Cardiac fibroblast (primary cell): ENCODE measurements at regions not wholly inside any gene's neighbourhood (a gene's known extent, or its start where the extent isn't known, plus 50 kb on each side); places are given as distances from the start of the nearest gene placed in this dataset.
A peak's percentile ranks its signal among the peaks of the same experiment; 100 is the strongest.

Experiments used
- DNase-seq, 2 donors: peaks; one replicate each; pipeline versions ENCODE4 v3.0.0 to v3.0.0-alpha.2; 2010; ENCODE audit warnings: low read depth in 2 of 2
- H3K4me3 ChIP-seq, 2 donors: replicated peaks in 1 of 2; 1 replicate in 1 of 2; 2 replicates in 1 of 2; pipeline ENCODE4 v1.5.1; 2011; ENCODE audit warnings: low read depth in 2 of 2, low read length in 2 of 2, mild to moderate bottlenecking in 2 of 2, moderate library complexity in 1 of 2
- TF ChIP-seq, protein P1 (sequence below): IDR thresholded peaks from one replicate; pipeline ENCODE4 v1.5.1; 2011; ENCODE audit warnings: low read depth, mild to moderate bottlenecking, low read length, inconsistent platforms

DNA sequence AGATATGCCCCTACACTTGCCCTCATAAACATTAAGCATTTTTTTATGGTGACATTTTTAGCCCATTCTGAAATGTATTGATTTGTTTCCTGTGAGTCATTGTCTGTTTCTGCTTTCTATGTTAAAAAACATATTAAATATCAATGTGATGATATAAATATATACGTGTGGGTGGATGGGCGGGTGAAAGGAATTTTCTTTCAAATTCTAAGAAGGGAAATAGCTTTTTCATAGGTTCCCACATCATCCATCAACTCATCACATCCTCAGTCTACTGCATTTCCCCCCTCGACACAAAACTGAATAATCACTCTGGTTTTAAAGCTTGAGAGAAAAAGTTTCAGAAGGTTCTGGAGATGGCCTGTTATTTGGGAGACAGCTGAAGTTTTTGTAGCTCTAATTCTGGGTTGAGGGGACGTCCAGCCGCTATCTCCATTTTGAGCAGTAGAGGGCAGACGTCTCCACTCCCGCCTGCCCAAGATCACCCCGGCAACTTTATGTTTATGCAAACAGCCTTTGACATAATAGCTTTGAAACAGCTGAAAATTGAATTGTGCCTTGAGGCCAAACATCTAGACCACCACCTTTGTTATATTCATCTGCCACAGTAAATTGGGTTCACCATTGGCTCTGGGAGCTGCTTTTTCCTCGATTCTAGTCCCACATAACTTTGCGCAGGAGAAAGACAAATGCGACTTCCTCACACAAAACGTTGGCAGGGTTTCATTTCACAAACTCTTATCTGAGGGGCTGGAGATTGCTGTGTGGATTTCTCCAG, 216.2 kb upstream of the CLINT1 start:
- peak overlapping the region in 1 of 2 donors; percentile 41 for H3K4me3 ChIP-seq
- TF ChIP-seq, protein P1, sequence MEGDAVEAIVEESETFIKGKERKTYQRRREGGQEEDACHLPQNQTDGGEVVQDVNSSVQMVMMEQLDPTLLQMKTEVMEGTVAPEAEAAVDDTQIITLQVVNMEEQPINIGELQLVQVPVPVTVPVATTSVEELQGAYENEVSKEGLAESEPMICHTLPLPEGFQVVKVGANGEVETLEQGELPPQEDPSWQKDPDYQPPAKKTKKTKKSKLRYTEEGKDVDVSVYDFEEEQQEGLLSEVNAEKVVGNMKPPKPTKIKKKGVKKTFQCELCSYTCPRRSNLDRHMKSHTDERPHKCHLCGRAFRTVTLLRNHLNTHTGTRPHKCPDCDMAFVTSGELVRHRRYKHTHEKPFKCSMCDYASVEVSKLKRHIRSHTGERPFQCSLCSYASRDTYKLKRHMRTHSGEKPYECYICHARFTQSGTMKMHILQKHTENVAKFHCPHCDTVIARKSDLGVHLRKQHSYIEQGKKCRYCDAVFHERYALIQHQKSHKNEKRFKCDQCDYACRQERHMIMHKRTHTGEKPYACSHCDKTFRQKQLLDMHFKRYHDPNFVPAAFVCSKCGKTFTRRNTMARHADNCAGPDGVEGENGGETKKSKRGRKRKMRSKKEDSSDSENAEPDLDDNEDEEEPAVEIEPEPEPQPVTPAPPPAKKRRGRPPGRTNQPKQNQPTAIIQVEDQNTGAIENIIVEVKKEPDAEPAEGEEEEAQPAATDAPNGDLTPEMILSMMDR = peak; percentile 88
- DNase-seq = peak; percentile 77 to 84

DNA sequence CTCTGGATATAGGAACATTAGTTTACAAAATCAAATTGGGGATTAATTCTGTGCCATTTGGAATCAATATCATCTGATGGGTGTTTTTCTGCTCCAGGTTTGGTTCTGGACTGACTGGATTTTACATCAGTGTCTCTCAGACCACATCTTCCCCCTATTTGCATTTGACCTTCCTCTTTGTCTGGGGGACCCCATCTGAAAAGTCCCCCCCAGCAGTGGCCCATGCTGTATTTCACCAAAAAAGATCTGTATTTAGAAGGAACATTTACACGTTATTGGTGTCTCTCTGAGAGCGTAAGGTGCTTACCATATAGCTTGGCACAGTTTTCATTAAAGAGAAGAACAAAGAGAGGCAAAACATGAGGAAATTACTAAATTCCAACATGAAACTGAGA, 215.6 kb upstream of the CLINT1 start:
- TF ChIP-seq, protein P1 = no peak
- H3K4me3 ChIP-seq = no peak overlapping the region
- DNase-seq = no peak

DNA sequence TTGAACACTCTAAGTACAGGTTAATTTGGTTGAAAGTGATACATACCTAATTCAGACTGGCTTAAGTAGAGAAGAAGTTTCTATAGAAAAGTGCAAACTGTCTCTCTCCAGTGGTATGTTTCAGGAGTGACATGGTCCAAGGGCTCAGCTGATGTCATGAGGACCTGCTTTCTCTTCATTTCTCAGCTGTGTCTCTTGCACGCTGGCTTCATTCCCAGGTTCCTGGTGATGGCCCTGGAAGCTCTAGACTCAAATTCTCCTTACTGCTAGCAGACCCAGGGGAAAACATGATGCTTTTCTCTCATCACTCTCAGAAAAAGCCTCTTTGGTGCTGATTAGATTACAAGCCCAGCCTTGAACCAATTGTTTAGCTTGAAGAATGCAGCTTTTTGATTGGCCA, 211.9 kb upstream of the CLINT1 start:
- no peak overlapping the region for H3K4me3 ChIP-seq
- TF ChIP-seq, protein P1 = no peak
- no peak for DNase-seq

DNA sequence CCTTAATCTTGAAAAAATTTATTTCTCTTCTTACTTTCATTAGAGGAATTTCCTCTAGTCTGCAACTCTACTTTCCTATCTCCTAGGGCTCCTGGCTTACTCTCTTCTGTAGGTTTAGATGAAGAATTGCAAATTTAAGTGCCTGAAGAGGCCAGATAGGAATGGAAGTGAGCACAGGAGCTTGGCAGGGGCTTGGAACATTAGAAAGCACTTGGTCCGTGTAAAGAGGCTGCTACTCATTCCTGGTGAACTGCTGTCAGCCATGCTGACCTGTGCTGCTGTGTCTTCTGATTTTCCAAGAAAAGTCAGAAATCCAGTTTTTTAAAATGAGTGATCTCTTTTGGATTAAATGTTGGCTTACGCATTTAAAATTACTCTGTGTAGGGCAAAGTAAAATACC, 210.9 kb upstream of the CLINT1 start:
- TF ChIP-seq, protein P1 = no peak
- H3K4me3 ChIP-seq = no peak overlapping the region

DNA sequence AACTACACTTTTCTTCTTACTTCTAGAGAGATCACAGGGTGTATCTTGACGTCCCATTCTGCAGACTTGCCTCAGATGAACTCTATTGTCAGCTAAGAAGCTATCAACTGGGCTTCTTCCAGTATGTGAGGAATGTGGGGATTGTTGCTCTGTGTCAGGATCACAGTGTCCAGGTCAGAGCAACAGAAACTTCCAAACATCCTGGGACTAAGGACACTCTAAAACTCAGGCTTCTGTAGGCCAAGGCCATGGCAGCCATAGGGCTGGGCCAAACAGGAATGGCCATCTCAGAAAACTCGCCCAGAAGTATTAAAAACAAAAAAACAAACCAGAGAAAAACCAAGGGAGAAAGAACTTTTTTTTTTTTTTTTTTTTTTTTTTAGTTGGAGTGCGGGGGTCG, 210.0 kb upstream of the CLINT1 start:
- TF ChIP-seq, protein P1 = no peak
- no peak for DNase-seq
- no peak overlapping the region for H3K4me3 ChIP-seq

More for the DNA sequence above, 210.9 kb upstream of the CLINT1 start:
- DNase-seq = no peak

DNA sequence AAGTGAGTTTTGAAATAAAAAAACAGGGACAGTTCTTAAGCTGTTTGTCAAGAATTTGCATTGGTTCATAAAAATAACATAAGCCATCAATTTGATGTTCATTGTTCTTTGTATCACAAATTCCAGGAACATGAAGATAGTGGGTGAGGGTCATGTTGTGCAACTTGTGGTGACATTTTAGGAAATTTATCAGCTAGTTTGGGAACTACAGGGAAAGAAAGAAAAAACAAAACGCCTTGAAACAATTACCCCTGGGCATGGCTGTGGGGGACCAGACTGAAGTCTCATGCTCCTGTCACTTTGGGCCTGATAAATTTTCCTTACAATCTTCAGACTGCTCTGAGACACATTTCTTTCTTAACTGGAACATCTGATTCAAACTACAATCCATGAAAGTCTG, 207.1 kb upstream of the CLINT1 start:
- TF ChIP-seq, protein P1 = no peak
- no peak overlapping the region for H3K4me3 ChIP-seq
- DNase-seq = no peak
